ENCODE measurements at regions not wholly inside any gene's neighbourhood (a gene's known extent, or its start where the extent isn't known, plus 50 kb on each side); places are given as distances from the start of the nearest gene placed in this dataset.
"Not testable (repeated sequence)": the region's sequence is repeated elsewhere in the genome, so short reads cannot be mapped to it uniquely, and the experiment has no call there.

GRCh38 chr2:87496036-87497006 is 251.6 kb upstream of the PLGLB2 start:
- not testable (repeated sequence) for TF ChIP-seq CTCF (IDR thresholded peaks at IDR 0.05; ENCODE audit: insufficient read depth, low read length); SPI1 (IDR thresholded peaks at IDR 0.05; ENCODE audit: borderline replicate concordance, low read depth); POLR2AphosphoS5 (IDR thresholded peaks at IDR 0.05; ENCODE audit: low read depth); REST (IDR thresholded peaks at IDR 0.05; ENCODE audit: insufficient replicate concordance, low read depth); GABPA (IDR thresholded peaks at IDR 0.05; ENCODE audit: low read depth)
